Endodermal cell (in vitro differentiated cells): ENCODE measurements at regions not wholly inside any gene's neighbourhood (a gene's known extent, or its start where the extent isn't known, plus 50 kb on each side); places are given as distances from the start of the nearest gene placed in this dataset.

Experiments used
- DNase-seq: peaks from one replicate; pipeline ENCODE4 v3.0.0-alpha.2; 2017
- H3K27ac ChIP-seq: 2 replicates; pipeline ENCODE4 v1.5.1; 2013; ENCODE audit warnings: mild to moderate bottlenecking, low read depth, low read length, moderate library complexity
- H3K27me3 ChIP-seq: 2 replicates; pipeline ENCODE4 v1.6.1; 2013; ENCODE audit warnings: mild to moderate bottlenecking, low read length, moderate library complexity; ENCODE audit not compliant: insufficient read depth, control insufficient read depth, poor library complexity, severe bottlenecking
- H3K36me3 ChIP-seq: 2 replicates; pipeline ENCODE4 v1.7.0; 2013; ENCODE audit warnings: mild to moderate bottlenecking, low read length, moderate library complexity; ENCODE audit not compliant: control insufficient read depth, insufficient read depth
- H3K4me1 ChIP-seq: one replicate; pipeline ENCODE4 v1.7.0; 2013; ENCODE audit warnings: low read length; ENCODE audit not compliant: control insufficient read depth, insufficient read depth
- H3K4me3 ChIP-seq: 2 replicates; pipeline ENCODE4 v1.5.1; 2013; ENCODE audit warnings: mild to moderate bottlenecking, low read length, moderate library complexity
- H3K9ac ChIP-seq: 2 replicates; pipeline ENCODE4 v1.6.1; 2013; ENCODE audit warnings: mild to moderate bottlenecking, low read length, moderate library complexity; ENCODE audit not compliant: poor library complexity, severe bottlenecking; ENCODE audit errors: extremely low read depth
- H3K9me3 ChIP-seq: 2 replicates; pipeline ENCODE4 v1.6.1; 2013; ENCODE audit warnings: mild to moderate bottlenecking, low read length, moderate library complexity; ENCODE audit not compliant: control insufficient read depth
- H3K27ac Mint-ChIP-seq: 2 replicates; pipeline ENCODE4 v1.8.0; 2020; ENCODE audit warnings: mixed read lengths
- H3K27me3 Mint-ChIP-seq: 2 replicates; pipeline ENCODE4 v1.8.0; 2021; ENCODE audit warnings: mild to moderate bottlenecking, mixed read lengths; ENCODE audit not compliant: insufficient read depth
- H3K36me3 Mint-ChIP-seq: 2 replicates; pipeline ENCODE4 v1.8.0; 2020; ENCODE audit warnings: low read depth, mixed read lengths
- H3K4me1 Mint-ChIP-seq: 2 replicates; pipeline ENCODE4 v1.8.0; 2020; ENCODE audit warnings: mixed read lengths
- H3K4me3 Mint-ChIP-seq: 2 replicates; pipeline ENCODE4 v1.8.0; 2020; ENCODE audit warnings: mild to moderate bottlenecking, moderate library complexity, mixed read lengths
- H3K9me3 Mint-ChIP-seq: 2 replicates; pipeline ENCODE4 v1.8.0; 2020; ENCODE audit warnings: mild to moderate bottlenecking, mixed read lengths
- CTCF ChIP-seq: fragments of 200-600 bp; sonication (generic); conservative IDR thresholded peaks from 2 replicates; pipeline ENCODE4 v1.5.0; 2021; ENCODE audit warnings: antibody characterized with exemption, mild to moderate bottlenecking
- WGBS, 2 experiments: methylation state at CpG; one replicate each; pipeline versions ENCODE4 v1.1.5 to v1.1.7; 2013; ENCODE audit warnings: missing lambda C conversion rate in 2 of 2, mixed read lengths in 1 of 2; ENCODE audit not compliant: insufficient coverage in 1 of 2, insufficient read length in 1 of 2; 5-methylcytosine and 5-hydroxymethylcytosine counted together

GRCh38 chr20:40090236-40090635, 598.8 kb downstream of the MAFB start:
- Histone ChIP-seq H3K36me3 (no peaks in the 10 kb centered on the region), H3K27ac (no peak overlapping the region), H3K9ac (no peak overlapping the region), H3K9me3 (peaks cover 12% of the 10 kb centered on the region), H3K27me3 (no peaks in the 10 kb centered on the region), H3K4me3 (no peak overlapping the region), H3K4me1 (no peaks in the 10 kb centered on the region)
- H3K27ac Mint-ChIP-seq: no peak overlapping the region
- H3K9me3 Mint-ChIP-seq: peaks cover 46% of the 10 kb centered on the region
- TF ChIP-seq CTCF: peak; percentile 30
- peaks cover 32% of the 10 kb centered on the region for H3K36me3 Mint-ChIP-seq
- no peaks in the 10 kb centered on the region for H3K4me1 Mint-ChIP-seq
- no peaks in the 10 kb centered on the region for H3K27me3 Mint-ChIP-seq
- no peak overlapping the region for H3K4me3 Mint-ChIP-seq
- WGBS, 2 experiments: 63% methylated on average over 2 of the region's 2 CpGs; no CpG with 5 or more reads in 1 of the 2 experiments
- DNase-seq: no peak

GRCh38 chr20:40087496-40087895, 601.5 kb downstream of the MAFB start:
- DNase-seq: no peak
- peaks cover 21% of the 10 kb centered on the region for H3K9me3 Mint-ChIP-seq
- no peaks in the 10 kb centered on the region for H3K27me3 Mint-ChIP-seq
- Histone ChIP-seq H3K9me3 (peaks cover 11% of the 10 kb centered on the region), H3K36me3 (no peaks in the 10 kb centered on the region), H3K9ac (no peak overlapping the region), H3K27ac (no peak overlapping the region), H3K27me3 (no peaks in the 10 kb centered on the region), H3K4me3 (no peak overlapping the region), H3K4me1 (no peaks in the 10 kb centered on the region)
- H3K4me1 Mint-ChIP-seq: no peaks in the 10 kb centered on the region
- H3K27ac Mint-ChIP-seq: no peak overlapping the region
- H3K36me3 Mint-ChIP-seq: peaks cover 21% of the 10 kb centered on the region
- TF ChIP-seq CTCF: no peak
- H3K4me3 Mint-ChIP-seq: no peak overlapping the region

GRCh38 chr20:40085513-40085912, 603.5 kb downstream of the MAFB start:
- no peak overlapping the region for H3K9ac ChIP-seq
- no peak for TF ChIP-seq CTCF
- H3K4me3 ChIP-seq: no peak overlapping the region
- no peaks in the 10 kb centered on the region for H3K9me3 ChIP-seq
- Mint-ChIP-seq H3K4me1 (peaks cover 3% of the 10 kb centered on the region), H3K36me3 (peaks cover 4% of the 10 kb centered on the region), H3K9me3 (peaks cover under 1% of the 10 kb centered on the region), H3K27ac (no peak overlapping the region), H3K27me3 (no peaks in the 10 kb centered on the region), H3K4me3 (no peak overlapping the region)
- H3K36me3 ChIP-seq: no peaks in the 10 kb centered on the region
- no peaks in the 10 kb centered on the region for H3K4me1 ChIP-seq
- no peak for DNase-seq
- no peak overlapping the region for H3K27ac ChIP-seq
- H3K27me3 ChIP-seq: no peaks in the 10 kb centered on the region
- WGBS, 2 experiments: 95 to 100% methylated on average over 1 to 3 of the region's 3 CpGs
